ENCODE measurements at regions not wholly inside any gene's neighbourhood (a gene's known extent, or its start where the extent isn't known, plus 50 kb on each side); places are given as distances from the start of the nearest gene placed in this dataset.

DNA sequence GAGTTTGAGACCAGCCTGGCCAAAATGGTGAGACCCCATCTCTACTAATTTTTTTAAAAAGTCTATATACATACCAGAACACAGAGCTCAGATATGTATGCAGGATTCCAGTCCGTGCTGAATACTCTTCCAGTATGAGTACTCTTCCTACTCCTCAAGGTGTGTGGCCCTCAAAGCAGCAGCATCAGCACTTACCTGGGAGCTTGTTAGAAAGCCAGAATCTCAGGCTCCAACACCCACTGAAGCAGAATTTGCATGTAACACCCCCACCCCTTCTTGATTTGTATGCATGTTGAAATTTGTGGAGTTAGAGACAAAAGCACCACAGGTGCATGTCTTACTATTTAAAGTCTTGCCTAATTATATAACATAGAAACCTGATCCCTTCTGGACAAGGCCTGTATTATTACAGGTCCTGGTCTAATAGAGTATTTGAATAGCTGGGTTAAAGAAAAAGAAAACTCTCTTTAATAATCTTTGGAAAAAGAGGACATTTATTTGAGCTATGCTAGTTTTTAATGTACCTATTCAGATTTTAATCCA lies 50.3 kb upstream of the NFE2L2 start:
- no peak for DNase-seq

DNA sequence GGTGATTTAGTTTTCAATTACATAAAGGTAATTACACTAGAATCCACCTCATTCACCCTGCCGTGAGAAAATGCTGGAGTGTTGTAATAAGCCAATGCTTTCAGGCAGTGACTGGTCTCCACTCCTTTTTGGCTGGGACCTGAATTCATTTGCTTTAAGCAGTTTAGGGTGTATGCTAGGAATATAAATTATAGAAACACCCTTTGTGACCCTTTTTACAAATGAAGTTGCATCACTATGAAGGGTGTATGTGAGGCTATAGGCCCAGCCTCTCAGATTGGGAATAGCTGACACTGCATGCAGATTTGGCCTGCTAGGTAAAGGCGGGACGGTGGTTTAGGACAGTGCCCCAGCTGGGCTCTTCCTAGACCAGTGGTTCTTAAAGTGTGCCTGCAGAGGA lies 50.8 kb upstream of the NFE2L2 start:
- no peak for DNase-seq

DNA sequence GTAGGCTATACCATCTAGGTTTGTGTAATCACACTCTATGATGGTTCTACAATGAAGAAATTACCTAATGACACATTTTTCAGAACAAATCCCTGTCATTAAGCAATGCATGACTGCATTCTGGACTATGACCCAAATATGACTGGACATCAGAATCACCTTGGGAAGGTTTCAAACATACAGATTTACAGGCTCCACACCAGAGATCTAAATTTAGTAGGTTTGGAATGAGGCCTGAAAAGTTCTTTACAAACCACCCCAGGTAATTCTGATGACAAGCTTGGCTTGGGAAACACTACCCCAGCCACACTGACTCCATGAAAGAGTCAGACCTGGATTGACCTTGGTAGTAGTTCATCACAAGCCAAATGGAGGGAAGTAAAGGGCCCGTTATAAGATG lies 52.2 kb upstream of the NFE2L2 start:
- DNase-seq, result no peak

DNA sequence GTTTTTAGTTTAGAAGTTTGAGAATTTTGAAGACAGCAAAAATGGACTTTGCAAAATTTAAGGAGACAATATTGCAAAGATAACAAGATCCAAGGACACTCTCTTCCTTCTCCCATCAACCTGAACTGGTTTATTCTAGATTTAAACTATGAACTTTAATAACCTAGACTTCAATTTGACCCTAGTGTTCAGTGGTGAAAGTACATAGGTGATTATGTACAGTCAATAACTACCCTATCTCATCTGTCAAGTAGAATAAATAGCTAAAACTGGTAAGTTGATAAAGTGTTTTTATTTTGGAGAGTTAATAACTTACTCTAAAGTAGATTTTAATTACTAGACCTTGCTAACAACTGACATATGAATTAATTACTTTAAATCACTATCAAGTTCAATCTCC lies 52.9 kb upstream of the NFE2L2 start:
- no peak for DNase-seq

DNA sequence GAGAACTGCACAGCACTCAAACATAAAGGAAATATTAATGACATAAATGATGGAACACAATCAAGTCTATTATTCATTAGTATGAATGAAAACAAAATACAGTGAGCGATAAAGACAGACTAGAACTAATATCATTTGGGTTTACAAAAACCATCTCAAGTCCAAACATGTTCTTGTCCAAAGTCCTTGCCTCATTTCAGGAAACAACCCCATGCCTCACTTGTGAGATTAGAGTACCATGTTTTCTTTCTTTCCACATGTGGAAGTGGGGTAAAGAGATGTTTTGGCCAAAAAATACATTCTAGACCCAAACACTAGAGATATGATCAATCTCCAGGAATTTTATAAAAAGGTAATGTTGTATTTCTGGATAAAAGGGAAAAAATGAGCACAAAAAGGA lies 53.3 kb upstream of the NFE2L2 start:
- DNase-seq, result no peak

DNA sequence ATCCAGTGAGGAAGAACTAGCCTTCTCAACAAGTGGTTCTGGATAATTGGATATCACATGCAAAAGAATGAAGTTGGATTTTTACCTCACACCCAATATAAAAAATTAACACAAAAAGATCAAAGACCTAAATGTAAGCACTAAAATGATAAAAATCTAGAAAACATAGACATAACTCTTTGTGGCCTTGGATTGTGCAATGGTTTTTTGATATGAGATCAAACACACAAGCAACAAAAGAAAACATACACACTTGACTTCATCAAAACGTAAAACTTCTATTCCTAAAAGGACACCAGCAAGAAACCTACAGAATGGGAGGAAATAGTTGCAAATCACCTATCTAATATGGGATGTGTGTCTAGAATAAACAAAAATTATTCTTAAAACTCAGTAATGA lies 54.1 kb upstream of the NFE2L2 start:
- no peak for DNase-seq

- DNase-seq, result no peak
These were observed 56.1 kb upstream of the NFE2L2 start for GRCh38 chr2:177320596-177320995.

DNA sequence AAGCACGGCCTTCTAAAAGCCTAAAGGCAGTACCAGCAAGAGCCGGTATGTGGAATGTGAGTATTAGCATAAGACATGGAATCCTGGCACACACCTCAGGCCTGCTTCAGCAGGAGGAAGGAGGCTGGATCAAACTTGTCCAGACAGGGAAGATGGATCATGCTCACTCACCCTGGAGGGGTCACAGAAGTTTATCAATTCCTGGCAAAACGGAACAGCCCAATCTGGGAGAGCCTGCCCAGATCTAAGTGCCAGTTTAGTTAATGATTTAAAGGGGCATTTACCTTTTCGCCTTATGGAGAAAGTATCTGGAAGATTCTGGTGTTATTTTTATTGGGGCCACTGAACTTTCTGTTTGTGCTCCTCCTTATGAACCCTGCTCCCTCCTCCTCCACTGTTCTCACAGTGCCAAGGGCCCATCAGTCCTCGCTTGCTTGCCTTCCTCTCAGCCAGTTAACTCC lies 58.3 kb upstream of the NFE2L2 start:
- DNase-seq, result no peak

- DNase-seq, result no peak
These were observed 60.3 kb upstream of the NFE2L2 start for GRCh38 chr2:177324797-177325196.

DNA sequence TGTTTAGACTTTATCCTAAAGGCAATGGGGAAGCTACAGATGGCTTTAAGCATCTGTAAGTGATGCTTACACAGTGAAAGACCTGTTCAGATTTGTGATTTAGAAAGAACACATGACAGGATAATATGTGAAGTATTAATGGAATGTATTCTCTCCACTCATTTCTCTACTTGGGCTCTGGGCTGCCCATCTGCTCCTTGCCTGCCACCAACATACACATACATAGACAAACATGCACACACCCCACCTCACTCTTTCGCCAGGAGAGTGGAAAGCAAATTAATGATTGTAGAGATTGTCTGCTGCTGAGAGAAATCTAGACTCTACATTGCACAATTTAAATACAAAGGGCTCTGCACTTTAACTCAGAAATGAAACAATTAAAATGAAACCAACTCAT lies 61.0 kb upstream of the NFE2L2 start:
- DNase-seq, result no peak

DNA sequence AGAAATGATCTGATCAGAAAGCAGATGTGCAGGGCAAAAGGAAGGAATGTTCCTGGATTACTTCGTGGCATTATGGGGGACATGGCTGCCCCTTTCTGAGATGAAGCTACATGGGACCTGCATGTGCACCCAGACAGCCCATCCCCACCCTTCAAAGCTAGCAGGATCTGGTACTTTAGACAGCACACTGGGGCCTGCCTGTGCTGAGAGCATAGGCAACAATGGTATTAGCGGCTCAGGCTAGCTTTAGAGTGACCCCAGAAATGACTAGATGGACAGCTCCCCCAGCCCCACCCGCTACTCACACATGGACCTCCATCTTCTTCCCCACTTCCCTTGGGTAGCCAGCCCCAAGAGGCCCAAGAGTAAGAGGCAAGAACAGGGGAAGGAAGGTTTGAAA lies 61.5 kb upstream of the NFE2L2 start:
- DNase-seq, result no peak

DNA sequence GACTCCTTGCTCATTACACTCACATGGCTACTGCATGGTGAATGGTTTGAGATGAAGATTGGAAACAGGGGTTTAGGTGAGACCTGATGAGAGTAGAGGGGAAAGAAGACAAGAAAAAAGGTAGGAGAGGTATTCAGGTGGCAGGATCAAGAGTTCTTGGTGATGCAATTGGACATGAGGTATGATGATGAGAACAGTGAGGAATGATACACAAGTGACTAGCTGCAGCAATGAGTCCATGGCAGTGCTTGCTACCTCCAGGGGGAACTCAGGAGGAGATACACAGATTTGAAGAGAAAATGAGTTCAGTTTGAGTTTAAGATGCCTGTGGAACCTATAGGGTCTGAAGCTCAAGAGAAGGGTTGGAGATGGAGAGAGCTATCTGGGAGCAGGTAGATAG lies 62.1 kb upstream of the NFE2L2 start:
- DNase-seq, result no peak

- DNase-seq, result no peak
These were observed 62.5 kb upstream of the NFE2L2 start for GRCh38 chr2:177327009-177327408.

GRCh38 chr2:177328056-177328455 lies 63.5 kb upstream of the NFE2L2 start:
- DNase-seq, result no peak

DNA sequence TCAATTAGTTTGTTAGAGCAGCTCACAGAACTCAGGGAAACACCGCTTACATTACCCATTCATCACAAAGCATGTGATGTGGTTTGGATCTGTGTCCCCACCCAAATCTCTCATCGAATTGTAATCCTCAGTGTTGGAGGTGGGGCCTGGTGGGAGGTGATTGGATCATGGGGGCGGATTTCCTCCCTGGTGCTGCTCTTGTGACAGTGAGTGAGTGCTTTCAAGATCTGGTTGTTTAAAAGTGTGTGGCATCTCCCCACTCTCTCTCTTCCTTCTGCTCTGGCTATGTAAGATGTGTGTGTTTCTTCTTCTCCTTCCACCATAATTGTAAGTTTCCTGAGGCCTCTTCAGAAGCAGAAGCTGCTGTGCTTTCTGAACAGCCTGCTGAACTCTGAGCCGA lies 63.5 kb upstream of the AGPS start:
- DNase-seq, result no peak

- no peak for DNase-seq
These were observed 61.0 kb upstream of the AGPS start for GRCh38 chr2:177331466-177331997.

DNA sequence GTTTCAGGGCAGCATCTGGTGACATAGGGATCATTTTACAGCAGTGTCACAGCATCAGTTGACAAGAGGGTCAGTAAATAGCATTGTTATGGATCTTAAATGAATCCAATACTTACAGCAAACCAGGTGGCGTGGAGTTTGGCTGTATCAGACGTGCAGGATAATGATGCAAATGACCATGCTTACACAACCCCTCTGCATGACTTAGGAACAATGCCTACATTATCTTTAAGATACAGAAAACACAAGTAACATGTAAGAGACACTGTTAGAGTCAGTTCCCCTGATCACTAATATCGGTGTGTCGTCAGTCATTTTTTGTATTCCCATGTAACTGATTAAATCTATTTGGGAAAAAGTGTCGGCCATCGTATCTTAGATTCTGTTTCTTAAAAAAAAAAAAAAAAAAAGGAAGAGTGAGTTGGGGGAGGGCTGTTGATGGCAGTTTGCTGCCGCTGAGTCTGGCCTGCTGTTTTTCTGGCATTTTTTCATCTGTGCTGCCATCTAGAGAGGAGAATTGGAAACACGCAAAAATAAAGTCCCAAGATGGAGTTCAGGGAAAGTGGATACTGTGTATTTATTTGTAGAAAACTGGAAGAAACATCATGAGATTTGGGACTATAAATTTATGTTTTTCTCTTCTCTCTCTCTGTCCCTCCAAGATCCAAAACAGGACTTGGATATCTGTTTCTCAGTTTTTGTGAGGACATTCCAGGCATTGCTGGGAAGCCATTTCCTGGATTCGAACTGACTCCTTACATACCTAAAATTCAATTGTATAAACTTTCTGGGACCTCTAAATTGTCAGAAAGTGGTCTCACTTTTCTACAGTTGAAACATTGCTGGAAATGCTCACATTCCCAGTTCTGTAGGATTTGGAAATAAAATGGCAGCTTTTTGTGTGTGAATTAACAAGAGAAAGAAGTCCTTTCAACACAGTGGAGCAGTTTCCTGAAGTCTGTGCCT lies 60.3 kb upstream of the AGPS start:
- DNase-seq, result peak; percentile 11

DNA sequence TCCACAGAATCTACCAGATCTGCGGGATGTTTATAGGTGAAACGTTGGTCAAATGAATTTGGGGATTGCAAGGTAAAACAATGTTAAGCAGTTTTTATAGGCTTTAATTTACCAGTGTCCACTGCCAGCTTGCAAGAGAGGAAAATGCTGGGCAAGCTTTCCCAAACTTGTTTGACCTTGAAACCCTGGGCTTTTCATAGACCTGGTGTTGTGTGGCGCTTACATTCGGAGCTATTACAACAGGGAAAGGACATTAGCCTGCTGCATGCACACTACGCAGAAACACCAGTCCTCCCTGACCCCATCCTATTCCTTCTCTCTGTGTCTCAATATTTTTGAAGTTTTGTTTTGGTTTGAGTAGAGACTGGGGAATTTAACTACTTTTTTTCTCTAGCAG lies 59.6 kb upstream of the AGPS start:
- DNase-seq, result no peak

DNA sequence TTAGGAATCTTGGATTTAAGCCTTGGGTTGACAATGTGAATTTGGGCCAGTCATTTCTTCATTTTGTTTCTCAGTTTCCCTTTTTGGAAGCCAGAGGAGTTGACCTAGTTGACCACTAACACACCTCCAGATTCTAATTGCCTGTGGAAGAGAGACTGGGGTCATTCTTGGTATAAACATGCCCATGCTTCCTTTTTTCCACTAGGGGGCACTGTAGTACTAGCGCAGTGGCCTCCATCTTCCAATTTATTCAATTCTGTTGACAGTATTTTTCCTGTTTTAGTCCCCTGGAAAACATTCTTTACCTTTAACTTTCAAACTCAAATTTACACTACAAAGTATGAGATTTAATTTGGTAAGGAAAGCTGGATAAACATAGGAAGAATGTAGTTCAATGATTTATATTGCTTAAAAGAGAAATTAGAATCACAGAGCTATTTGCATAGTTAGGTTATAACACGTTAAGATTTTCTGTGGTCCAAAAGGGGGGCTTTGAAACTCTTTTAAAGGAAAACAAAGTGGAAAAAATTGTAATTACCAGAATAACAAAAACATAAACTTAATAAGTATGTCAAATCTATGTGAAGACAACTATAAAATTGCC lies 57.5 kb upstream of the AGPS start:
- peak; percentile 6 for DNase-seq

DNA sequence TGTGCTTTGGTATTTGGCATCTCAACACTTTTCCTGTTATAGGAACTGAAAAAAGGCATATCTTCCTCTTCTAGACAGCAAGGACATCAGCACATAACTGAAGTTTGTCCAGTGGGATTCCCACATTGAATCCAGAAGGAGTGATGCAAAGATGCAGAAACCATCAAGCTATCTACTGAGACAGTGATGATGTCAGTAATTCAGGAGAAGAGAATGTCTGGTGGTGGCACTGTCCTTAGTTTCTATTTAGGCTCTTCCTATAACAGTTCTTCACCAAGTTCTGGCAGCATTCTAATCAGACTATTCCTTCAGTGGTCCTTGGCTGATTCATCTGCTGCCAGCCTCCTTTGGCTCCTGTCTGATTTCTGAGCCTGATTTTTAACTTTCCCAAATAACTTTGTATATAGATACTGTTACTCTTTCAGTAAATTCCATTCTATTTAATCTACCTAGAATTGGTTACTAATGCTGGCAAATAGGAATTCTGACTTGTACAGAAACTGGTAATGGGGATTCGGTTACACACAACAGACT lies 56.6 kb upstream of the AGPS start:
- no peak for DNase-seq

GRCh38 chr2:177338177-177338721 lies 54.3 kb upstream of the AGPS start:
- DNase-seq, result peak; percentile 10

DNA sequence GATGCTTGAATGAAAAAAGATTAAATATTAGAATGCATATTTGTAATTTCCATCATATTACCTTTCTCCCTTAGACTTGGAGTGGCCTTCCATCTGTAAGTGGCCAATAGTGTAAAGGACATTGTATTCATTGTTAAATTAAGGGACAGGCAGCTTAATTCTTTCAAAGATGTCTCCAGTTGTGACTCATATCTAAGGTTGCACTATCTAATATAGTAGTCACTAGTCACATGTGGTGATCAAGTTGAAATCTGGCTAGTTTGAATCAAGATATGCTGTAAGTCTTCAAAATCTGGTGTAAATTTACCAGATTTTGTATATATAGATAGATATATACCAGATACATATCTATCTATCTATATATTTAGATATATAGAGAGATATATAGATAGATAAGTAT lies 52.4 kb upstream of the AGPS start:
- DNase-seq, result no peak

- no peak for DNase-seq
These were observed 49.8 kb upstream of the AGPS start for GRCh38 chr2:177342736-177343135.

All from T1000 (cell line).